Stimulated activated CD8-positive, alpha-beta memory T cell treated with anti-CD3 and anti-CD28 coated beads, Interleukin-4, amount 100 ng/mL, for 4 hours (primary cell): ENCODE measurements at regions not wholly inside any gene's neighbourhood (a gene's known extent, or its start where the extent isn't known, plus 50 kb on each side); places are given as distances from the start of the nearest gene placed in this dataset.

ENCODE experiments used
- DNase-seq, 2 donors: peaks; one replicate each; pipeline ENCODE4 v3.0.0-alpha.2; 2020; ENCODE audit warnings: low read depth in 2 of 2, low spot score in 1 of 2

- DNase-seq, result no peak
Measured at GRCh38 chr22:27260087-27260698, 541.4 kb downstream of the MN1 start.

- DNase-seq, result no peak
Measured at GRCh38 chr22:27262361-27262760, 539.2 kb downstream of the MN1 start.

GRCh38 chr22:27264184-27264583 is 537.4 kb downstream of the MN1 start:
- DNase-seq, result no peak

GRCh38 chr22:27267145-27267544 is 534.4 kb downstream of the MN1 start:
- DNase-seq, result no peak

- no peak for DNase-seq
Measured at GRCh38 chr22:27269751-27270543, 531.6 kb downstream of the MN1 start.

- no peak for DNase-seq
Measured at GRCh38 chr22:27270818-27271510, 530.6 kb downstream of the MN1 start.

- no peak for DNase-seq
Measured at GRCh38 chr22:27273436-27273835, 528.1 kb downstream of the MN1 start.

GRCh38 chr22:27273853-27274252 is 527.7 kb downstream of the MN1 start:
- DNase-seq, result no peak

GRCh38 chr22:27274770-27275449 is 526.6 kb downstream of the MN1 start:
- DNase-seq, result no peak

GRCh38 chr22:27278946-27279345 is 522.6 kb downstream of the MN1 start:
- no peak for DNase-seq

GRCh38 chr22:27283240-27283639 is 518.3 kb downstream of the MN1 start:
- DNase-seq, result no peak

GRCh38 chr22:27283714-27284113 is 517.8 kb downstream of the MN1 start:
- no peak for DNase-seq

- DNase-seq, result no peak
Measured at GRCh38 chr22:27284324-27284723, 517.2 kb downstream of the MN1 start.

- DNase-seq, result no peak
Measured at GRCh38 chr22:27286711-27287110, 514.8 kb downstream of the MN1 start.

GRCh38 chr22:27292542-27293299 is 508.8 kb downstream of the MN1 start:
- no peak for DNase-seq

GRCh38 chr22:27293721-27294445 is 507.7 kb downstream of the MN1 start:
- DNase-seq, result no peak

GRCh38 chr22:27295040-27295439 is 506.5 kb downstream of the MN1 start:
- no peak for DNase-seq

GRCh38 chr22:27295605-27296004 is 506.0 kb downstream of the MN1 start:
- DNase-seq, result no peak

GRCh38 chr22:27296091-27296675 is 505.4 kb downstream of the MN1 start:
- no peak for DNase-seq

GRCh38 chr22:27297125-27297524 is 504.4 kb downstream of the MN1 start:
- DNase-seq, result no peak
